ENCODE measurements at regions not wholly inside any gene's neighbourhood (a gene's known extent, or its start where the extent isn't known, plus 50 kb on each side); places are given as distances from the start of the nearest gene placed in this dataset.

DNA sequence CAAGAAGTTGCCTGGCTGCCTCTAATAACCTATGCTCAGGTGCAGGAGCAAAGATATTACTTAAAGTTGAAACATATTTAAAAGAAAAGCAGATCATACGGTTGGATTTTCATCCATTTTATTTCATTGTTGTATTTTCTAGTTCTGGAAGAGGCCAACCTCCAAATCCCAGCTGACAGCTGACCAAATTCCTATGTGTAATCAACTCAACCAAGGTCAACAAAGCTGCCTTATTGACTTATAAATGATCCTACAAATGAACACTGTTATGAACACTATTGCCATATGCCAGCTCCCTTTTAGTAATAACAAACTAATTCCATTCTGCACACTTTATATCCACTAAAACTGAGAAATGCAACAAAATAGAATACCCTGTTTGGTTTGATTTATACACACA, 1537.4 kb downstream of the SLITRK1 start:
- Histone ChIP-seq H3K27me3 (ENCODE audit: insufficient read depth, poor library complexity, severe bottlenecking) (no peaks in the 10 kb centered on the region), H3K4me3 (replicated peaks; ENCODE audit: insufficient read depth, low read length) (no peak overlapping the region), H3K27ac (replicated peaks) (no peak overlapping the region)
- TF ChIP-seq, protein P1, sequence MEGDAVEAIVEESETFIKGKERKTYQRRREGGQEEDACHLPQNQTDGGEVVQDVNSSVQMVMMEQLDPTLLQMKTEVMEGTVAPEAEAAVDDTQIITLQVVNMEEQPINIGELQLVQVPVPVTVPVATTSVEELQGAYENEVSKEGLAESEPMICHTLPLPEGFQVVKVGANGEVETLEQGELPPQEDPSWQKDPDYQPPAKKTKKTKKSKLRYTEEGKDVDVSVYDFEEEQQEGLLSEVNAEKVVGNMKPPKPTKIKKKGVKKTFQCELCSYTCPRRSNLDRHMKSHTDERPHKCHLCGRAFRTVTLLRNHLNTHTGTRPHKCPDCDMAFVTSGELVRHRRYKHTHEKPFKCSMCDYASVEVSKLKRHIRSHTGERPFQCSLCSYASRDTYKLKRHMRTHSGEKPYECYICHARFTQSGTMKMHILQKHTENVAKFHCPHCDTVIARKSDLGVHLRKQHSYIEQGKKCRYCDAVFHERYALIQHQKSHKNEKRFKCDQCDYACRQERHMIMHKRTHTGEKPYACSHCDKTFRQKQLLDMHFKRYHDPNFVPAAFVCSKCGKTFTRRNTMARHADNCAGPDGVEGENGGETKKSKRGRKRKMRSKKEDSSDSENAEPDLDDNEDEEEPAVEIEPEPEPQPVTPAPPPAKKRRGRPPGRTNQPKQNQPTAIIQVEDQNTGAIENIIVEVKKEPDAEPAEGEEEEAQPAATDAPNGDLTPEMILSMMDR (IDR thresholded peaks at IDR 0.05; ENCODE audit: insufficient read depth, low read length), result no peak
- no peak for TF ChIP-seq SPI1 (IDR thresholded peaks at IDR 0.05; ENCODE audit: borderline replicate concordance, low read depth)
- no peak for TF ChIP-seq POLR2AphosphoS5 (IDR thresholded peaks at IDR 0.05; ENCODE audit: low read depth)
- TF ChIP-seq, protein P2, sequence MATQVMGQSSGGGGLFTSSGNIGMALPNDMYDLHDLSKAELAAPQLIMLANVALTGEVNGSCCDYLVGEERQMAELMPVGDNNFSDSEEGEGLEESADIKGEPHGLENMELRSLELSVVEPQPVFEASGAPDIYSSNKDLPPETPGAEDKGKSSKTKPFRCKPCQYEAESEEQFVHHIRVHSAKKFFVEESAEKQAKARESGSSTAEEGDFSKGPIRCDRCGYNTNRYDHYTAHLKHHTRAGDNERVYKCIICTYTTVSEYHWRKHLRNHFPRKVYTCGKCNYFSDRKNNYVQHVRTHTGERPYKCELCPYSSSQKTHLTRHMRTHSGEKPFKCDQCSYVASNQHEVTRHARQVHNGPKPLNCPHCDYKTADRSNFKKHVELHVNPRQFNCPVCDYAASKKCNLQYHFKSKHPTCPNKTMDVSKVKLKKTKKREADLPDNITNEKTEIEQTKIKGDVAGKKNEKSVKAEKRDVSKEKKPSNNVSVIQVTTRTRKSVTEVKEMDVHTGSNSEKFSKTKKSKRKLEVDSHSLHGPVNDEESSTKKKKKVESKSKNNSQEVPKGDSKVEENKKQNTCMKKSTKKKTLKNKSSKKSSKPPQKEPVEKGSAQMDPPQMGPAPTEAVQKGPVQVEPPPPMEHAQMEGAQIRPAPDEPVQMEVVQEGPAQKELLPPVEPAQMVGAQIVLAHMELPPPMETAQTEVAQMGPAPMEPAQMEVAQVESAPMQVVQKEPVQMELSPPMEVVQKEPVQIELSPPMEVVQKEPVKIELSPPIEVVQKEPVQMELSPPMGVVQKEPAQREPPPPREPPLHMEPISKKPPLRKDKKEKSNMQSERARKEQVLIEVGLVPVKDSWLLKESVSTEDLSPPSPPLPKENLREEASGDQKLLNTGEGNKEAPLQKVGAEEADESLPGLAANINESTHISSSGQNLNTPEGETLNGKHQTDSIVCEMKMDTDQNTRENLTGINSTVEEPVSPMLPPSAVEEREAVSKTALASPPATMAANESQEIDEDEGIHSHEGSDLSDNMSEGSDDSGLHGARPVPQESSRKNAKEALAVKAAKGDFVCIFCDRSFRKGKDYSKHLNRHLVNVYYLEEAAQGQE (IDR thresholded peaks at IDR 0.05; ENCODE audit: insufficient replicate concordance, low read depth), result no peak
- DNase-seq (ENCODE audit: low read depth in 1 of 2, low spot score in 1 of 2), result no peak

DNA sequence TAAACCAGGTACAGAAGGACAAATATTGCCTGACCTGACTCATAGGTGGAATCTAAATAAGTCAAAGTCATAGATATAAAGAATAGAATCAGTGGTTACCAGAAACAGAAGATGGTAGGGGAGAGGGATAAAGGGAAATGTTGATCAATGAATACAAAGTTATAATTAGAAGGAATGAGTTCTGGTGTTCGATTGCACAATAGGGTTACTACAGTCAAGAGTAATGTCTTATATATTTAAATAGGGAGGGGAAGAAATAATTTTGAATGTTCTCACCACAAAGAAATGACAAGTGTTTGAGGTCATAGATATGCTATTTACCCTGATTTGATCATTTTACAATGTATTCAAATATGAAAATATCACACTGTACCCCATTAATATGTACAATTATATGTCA, 1541.2 kb downstream of the SLITRK1 start:
- no peaks in the 10 kb centered on the region for H3K27me3 ChIP-seq (ENCODE audit: insufficient read depth, poor library complexity, severe bottlenecking)
- no peak overlapping the region for H3K4me3 ChIP-seq (replicated peaks; ENCODE audit: insufficient read depth, low read length)
- no peak for TF ChIP-seq GABPA (IDR thresholded peaks at IDR 0.05; ENCODE audit: low read depth)
- TF ChIP-seq, protein P2 (IDR thresholded peaks at IDR 0.05; ENCODE audit: insufficient replicate concordance, low read depth), result no peak
- TF ChIP-seq SPI1 (IDR thresholded peaks at IDR 0.05; ENCODE audit: borderline replicate concordance, low read depth), result no peak
- TF ChIP-seq, protein P1 (IDR thresholded peaks at IDR 0.05; ENCODE audit: insufficient read depth, low read length), result no peak
- no peak for TF ChIP-seq POLR2AphosphoS5 (IDR thresholded peaks at IDR 0.05; ENCODE audit: low read depth)
- DNase-seq (ENCODE audit: low read depth in 1 of 2, low spot score in 1 of 2), result no peak
- H3K27ac ChIP-seq (replicated peaks), result no peak overlapping the region

DNA sequence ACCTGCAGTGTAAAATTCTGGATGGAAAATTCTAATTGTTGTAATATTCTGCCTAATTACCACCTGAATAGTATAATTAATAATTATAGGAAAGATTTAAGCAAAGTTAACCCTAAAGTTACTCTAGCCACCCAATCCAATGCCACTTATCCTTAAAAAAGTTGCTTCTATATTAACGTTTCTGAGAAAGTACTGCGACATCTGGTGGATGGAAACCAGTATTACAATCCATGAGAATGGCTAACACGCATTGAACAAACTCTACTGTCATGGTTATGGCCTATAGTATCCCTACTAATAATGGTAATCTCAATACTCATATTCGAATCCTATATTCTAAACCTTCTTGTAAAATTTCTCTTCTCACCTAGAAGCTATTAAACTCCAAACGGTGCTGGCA, 1551.8 kb downstream of the SLITRK1 start:
- H3K27me3 ChIP-seq (ENCODE audit: insufficient read depth, poor library complexity, severe bottlenecking), result peaks cover 5% of the 10 kb centered on the region
- DNase-seq (ENCODE audit: low read depth in 1 of 2, low spot score in 1 of 2), result no peak
- H3K27ac ChIP-seq (replicated peaks), result no peak overlapping the region
- no peak overlapping the region for H3K4me3 ChIP-seq (replicated peaks; ENCODE audit: insufficient read depth, low read length)
- TF ChIP-seq, protein P1 (IDR thresholded peaks at IDR 0.05; ENCODE audit: insufficient read depth, low read length), result peak; percentile 31
- TF ChIP-seq, protein P2 (IDR thresholded peaks at IDR 0.05; ENCODE audit: insufficient replicate concordance, low read depth), result no peak

Measured in HL-60 (cell line).